CD4-positive, alpha-beta memory T cell (primary cell): ENCODE measurements at regions not wholly inside any gene's neighbourhood (a gene's known extent, or its start where the extent isn't known, plus 50 kb on each side); places are given as distances from the start of the nearest gene placed in this dataset.
A peak's percentile ranks its signal among the peaks of the same experiment; 100 is the strongest.
"Not testable (repeated sequence)": the region's sequence is repeated elsewhere in the genome, so short reads cannot be mapped to it uniquely, and the experiment has no call there.

ENCODE experiments used
- CTCF ChIA-PET: fragments of 350-600 bp; sonication (Branson Sonifier 250); formaldehyde crosslinking; loops from one replicate; lab custom pipeline; 2021; ENCODE audit warnings: inconsistent platforms; ENCODE audit not compliant: partially characterized antibody; lab: Charles Lee
- POLR2A ChIA-PET: fragments of 350-600 bp; sonication (Branson Sonifier 250); formaldehyde crosslinking; loops from one replicate; lab custom pipeline; 2021; ENCODE audit not compliant: partially characterized antibody; lab: Charles Lee
- DNase-seq, 5 donors: peaks; one replicate each; pipeline versions ENCODE4 v3.0.0 to v3.0.0-alpha.2; 2020 to 2022; ENCODE audit warnings: mixed read lengths in 1 of 5
- H3K27ac ChIP-seq: one replicate; pipeline ENCODE4 v1.7.0; 2013; ENCODE audit warnings: low read depth, low read length
- H3K27me3 ChIP-seq: 2 replicates; pipeline ENCODE4 v1.7.0; 2013; ENCODE audit warnings: mild to moderate bottlenecking, low read length, moderate library complexity; ENCODE audit not compliant: insufficient read depth
- H3K36me3 ChIP-seq: 2 replicates; pipeline ENCODE4 v1.7.0; 2013; ENCODE audit warnings: mild to moderate bottlenecking, low read length, moderate library complexity; ENCODE audit not compliant: insufficient read depth
- H3K4me1 ChIP-seq: 2 replicates; pipeline ENCODE4 v1.7.0; 2013; ENCODE audit warnings: mild to moderate bottlenecking, low read length, moderate library complexity; ENCODE audit not compliant: insufficient read depth
- H3K4me3 ChIP-seq, 2 donors: one replicate each; pipeline ENCODE4 v1.7.0; 2013; ENCODE audit warnings: low read length in 2 of 2, mild to moderate bottlenecking in 1 of 2
- H3K9me3 ChIP-seq, 2 donors: one replicate each; pipeline ENCODE4 v1.7.0; 2013; ENCODE audit warnings: low read length in 2 of 2, control low read depth in 1 of 2; ENCODE audit not compliant: control insufficient read depth in 1 of 2
- H3K27ac Mint-ChIP-seq, 7 donors: one replicate each; pipeline ENCODE4 v1.8.0; 2020 to 2021; ENCODE audit warnings: mixed read lengths in 7 of 7, mild to moderate bottlenecking in 6 of 7, inconsistent platforms in 3 of 7, moderate library complexity in 3 of 7
- H3K27me3 Mint-ChIP-seq, 2 donors: one replicate each; pipeline ENCODE4 v1.8.0; 2020 to 2021; ENCODE audit warnings: mixed read lengths in 2 of 2
- H3K36me3 Mint-ChIP-seq, 2 donors: one replicate each; pipeline ENCODE4 v1.8.0; 2020 to 2021; ENCODE audit warnings: mixed read lengths in 2 of 2, inconsistent platforms in 1 of 2, mild to moderate bottlenecking in 1 of 2
- H3K4me1 Mint-ChIP-seq, 4 donors: one replicate each; pipeline ENCODE4 v1.8.0; 2020 to 2021; ENCODE audit warnings: mixed read lengths in 4 of 4, mild to moderate bottlenecking in 1 of 4
- H3K4me3 Mint-ChIP-seq, 8 donors: one replicate each; pipeline ENCODE4 v1.8.0; 2020 to 2021; ENCODE audit warnings: mixed read lengths in 8 of 8, mild to moderate bottlenecking in 7 of 8, moderate library complexity in 6 of 8, inconsistent platforms in 3 of 8
- H3K9me3 Mint-ChIP-seq, 8 donors: one replicate each; pipeline ENCODE4 v1.8.0; 2020 to 2021; ENCODE audit warnings: mixed read lengths in 8 of 8, mild to moderate bottlenecking in 5 of 8, inconsistent platforms in 3 of 8, moderate library complexity in 1 of 8
- intact Hi-C: fragments of 100-400 bp; cut with micrococcal nuclease; formaldehyde crosslinking; loops from one replicate; pipeline ENCODE4 v1.15.1; 2023

DNA sequence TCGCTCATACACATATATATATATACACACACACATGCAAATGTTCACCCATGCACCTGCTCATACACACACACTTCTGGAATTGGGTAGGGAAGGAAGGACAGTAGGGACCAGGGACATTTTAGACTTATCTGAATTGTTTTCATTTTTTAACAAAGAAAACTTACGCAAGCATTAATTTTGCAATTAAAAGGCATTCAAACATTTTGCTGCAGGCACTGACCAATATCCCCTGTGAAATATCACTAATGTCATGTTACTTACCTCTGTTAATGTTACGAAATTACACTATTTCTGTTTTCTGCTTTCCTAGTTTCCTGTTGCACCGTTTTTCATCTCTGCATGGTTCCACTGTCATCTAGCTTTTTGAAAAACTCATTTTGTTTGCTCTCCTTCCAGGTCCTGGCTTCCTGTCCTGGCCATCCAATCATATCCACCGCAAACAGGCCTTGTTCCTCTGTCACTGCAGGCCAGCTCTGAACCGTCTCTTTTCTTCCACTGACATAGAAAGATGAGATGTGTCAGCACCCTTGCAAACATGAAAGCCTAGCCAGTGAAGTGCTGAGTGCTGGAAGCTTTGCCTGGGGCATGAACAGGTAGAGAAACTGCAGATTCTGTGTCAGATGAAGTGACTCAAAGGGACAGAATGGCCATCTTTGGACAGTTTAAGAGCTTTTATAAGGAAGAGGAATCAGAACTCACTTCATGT is 114.5 kb downstream of the SEPTIN7 start:
- H3K27me3 ChIP-seq, H3K27me3 Mint-ChIP-seq, H3K4me3 ChIP-seq, H3K4me1 Mint-ChIP-seq, H3K9me3 ChIP-seq, POLR2A ChIA-PET, H3K4me1 ChIP-seq, H3K4me3 Mint-ChIP-seq, DNase-seq, H3K9me3 Mint-ChIP-seq, H3K27ac ChIP-seq, H3K36me3 ChIP-seq: not testable (repeated sequence)
- intact Hi-C loops = loop anchor here (10.0 kb wide), 1 partner anchor 239 kb away; the partner anchor contains the start of gene EEPD1
- peaks cover 13 to 26% of the 10 kb centered on the region in 2 donors for H3K36me3 Mint-ChIP-seq
- CTCF ChIA-PET = interaction anchor here (1.0 to 2.4 kb wide), 8 partner anchors 8 to 403 kb away, joined by 3 to 7 read pairs (median 4); no protein-coding TSS in a partner anchor
- peak overlapping the region in 1 of 7 donors; percentile 83 for H3K27ac Mint-ChIP-seq

DNA sequence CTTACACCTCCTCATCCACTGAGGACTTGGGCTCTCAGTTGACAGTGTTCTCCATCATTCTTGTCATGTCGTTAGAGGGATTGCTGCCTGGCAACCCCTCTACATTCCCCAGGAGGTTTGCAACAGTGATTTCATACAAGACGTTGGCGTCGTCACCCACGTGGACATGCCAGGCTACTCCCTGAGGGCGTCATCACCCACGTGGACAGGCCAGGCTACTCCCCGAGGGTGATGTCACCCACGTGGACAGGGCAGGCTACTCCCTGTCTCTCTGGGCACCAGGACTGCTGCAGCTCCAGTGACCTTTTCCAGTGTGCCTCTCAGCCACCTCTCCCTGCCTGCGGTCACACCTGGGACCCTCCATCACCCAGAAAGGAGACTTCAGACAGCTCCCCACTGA is 117.4 kb downstream of the SEPTIN7 start:
- H3K27me3 ChIP-seq, H3K36me3 ChIP-seq, H3K4me3 Mint-ChIP-seq, H3K9me3 ChIP-seq, H3K4me1 ChIP-seq, POLR2A ChIA-PET, H3K4me3 ChIP-seq, H3K27me3 Mint-ChIP-seq, H3K27ac ChIP-seq, CTCF ChIA-PET, DNase-seq, H3K4me1 Mint-ChIP-seq, H3K9me3 Mint-ChIP-seq: not testable (repeated sequence)
- intact Hi-C loops = loop anchor here (10.0 kb wide), 1 partner anchor 237 kb away; the partner anchor contains the start of gene EEPD1
- peaks cover 8 to 10% of the 10 kb centered on the region in 2 donors for H3K36me3 Mint-ChIP-seq
- peak overlapping the region in 1 of 7 donors; percentile 73 for H3K27ac Mint-ChIP-seq

DNA sequence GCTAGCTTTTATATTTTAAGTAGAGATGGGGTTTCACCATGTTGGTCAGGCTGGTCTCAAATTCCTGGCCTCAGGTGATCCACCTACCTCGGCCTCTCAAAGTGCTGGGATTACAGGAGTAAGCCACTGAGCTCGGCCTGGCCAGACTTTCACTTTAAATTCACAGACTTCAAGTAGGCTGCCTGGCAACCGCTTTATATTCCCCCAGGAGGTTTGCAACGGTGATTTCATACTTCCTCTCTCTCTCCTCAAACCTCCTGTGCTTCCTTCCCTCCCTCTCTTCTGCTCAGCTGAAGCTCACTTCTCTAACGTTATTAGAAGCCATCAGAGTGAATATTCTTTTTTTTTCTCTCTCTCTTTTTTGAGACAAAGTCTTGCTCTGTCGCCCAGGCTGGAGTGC is 118.8 kb downstream of the SEPTIN7 start:
- H3K27me3 Mint-ChIP-seq, H3K4me1 ChIP-seq, H3K36me3 Mint-ChIP-seq, POLR2A ChIA-PET, H3K27ac ChIP-seq, H3K4me3 ChIP-seq, CTCF ChIA-PET, H3K27me3 ChIP-seq, H3K4me3 Mint-ChIP-seq, H3K4me1 Mint-ChIP-seq, H3K9me3 Mint-ChIP-seq, H3K27ac Mint-ChIP-seq, H3K36me3 ChIP-seq, DNase-seq, H3K9me3 ChIP-seq: not testable (repeated sequence)
- intact Hi-C loops = loop anchor here (10.0 kb wide), 1 partner anchor 235 kb away; the partner anchor contains the start of gene EEPD1

DNA sequence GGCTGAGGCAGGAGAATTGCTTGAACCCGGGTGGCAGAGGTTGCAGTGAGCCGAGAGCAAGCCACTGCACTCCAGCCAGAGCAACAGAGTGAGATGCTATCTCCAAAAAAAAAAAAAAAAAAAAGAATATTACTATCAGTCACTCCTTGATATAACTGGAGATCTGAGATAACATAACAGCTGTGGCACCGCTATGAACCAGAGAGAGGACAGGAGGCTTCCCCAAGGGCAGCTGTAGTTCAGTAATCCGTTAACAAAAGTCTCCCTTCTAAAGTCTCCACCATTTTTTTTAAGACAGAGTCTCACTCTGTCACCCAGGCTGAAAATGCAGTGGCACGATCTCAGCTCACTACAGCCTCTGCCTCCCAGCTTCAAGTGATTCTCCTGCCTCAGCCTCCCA is 120.5 kb downstream of the SEPTIN7 start:
- CTCF ChIA-PET = interaction anchor here (0.7 kb wide), 1 partner anchor 214 kb away, joined by 3 read pairs; no protein-coding TSS in a partner anchor
- not testable (repeated sequence) for H3K36me3 Mint-ChIP-seq

DNA sequence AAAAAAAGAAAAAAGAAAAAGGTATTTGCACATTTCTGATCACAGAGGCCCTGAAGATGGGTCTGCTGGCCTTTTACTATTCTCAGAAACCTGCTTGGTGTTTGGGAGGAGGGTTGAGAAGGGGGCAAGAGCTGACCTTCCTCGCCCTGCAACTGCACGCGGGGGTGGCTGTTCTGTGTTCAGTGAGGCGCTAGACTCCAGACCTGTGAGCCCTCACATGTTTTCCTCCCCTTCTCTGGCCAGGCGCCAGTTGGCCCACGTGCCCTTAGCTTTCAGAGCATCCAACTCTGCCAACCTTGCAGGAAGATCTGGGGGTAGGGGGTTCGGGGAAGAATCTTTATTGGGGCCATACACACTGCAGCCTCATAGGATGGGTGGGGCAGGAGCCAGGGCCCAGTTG is 123.8 kb downstream of the SEPTIN7 start:
- H3K4me1 ChIP-seq, H3K4me1 Mint-ChIP-seq, POLR2A ChIA-PET, H3K27ac Mint-ChIP-seq, H3K4me3 Mint-ChIP-seq, H3K36me3 Mint-ChIP-seq, H3K27me3 ChIP-seq, H3K36me3 ChIP-seq, intact Hi-C loops, H3K27me3 Mint-ChIP-seq, H3K9me3 Mint-ChIP-seq, H3K9me3 ChIP-seq, CTCF ChIA-PET, H3K4me3 ChIP-seq, H3K27ac ChIP-seq, DNase-seq: not testable (repeated sequence)

More for the DNA sequence above, 120.5 kb downstream of the SEPTIN7 start:
- H3K27ac Mint-ChIP-seq, POLR2A ChIA-PET, H3K4me3 ChIP-seq, H3K4me1 Mint-ChIP-seq, DNase-seq, H3K9me3 ChIP-seq, H3K36me3 ChIP-seq, intact Hi-C loops, H3K27me3 Mint-ChIP-seq, H3K4me3 Mint-ChIP-seq, H3K27me3 ChIP-seq, H3K9me3 Mint-ChIP-seq, H3K27ac ChIP-seq, H3K4me1 ChIP-seq: not testable (repeated sequence)

DNA sequence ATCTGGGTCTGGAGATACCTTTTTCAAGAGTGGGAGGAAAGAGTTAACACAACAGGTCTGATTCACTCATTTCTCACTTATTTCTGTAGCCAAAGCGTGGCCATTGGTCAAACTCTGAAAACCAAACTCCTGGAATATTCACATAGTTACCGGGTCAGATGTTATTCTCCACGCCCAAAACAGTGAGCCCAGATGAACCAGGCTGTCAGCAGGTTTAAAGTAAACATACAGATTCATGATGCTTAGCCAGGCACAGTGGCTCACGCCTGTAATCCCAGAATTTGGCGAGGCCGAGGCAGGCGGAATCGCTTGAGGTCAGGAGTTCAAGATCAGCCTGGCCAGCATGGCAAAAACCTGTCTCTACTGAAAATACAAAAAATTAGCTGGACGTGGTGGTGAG is 126.1 kb downstream of the SEPTIN7 start:
- H3K27me3 ChIP-seq, CTCF ChIA-PET, H3K36me3 Mint-ChIP-seq: not testable (repeated sequence)

DNA sequence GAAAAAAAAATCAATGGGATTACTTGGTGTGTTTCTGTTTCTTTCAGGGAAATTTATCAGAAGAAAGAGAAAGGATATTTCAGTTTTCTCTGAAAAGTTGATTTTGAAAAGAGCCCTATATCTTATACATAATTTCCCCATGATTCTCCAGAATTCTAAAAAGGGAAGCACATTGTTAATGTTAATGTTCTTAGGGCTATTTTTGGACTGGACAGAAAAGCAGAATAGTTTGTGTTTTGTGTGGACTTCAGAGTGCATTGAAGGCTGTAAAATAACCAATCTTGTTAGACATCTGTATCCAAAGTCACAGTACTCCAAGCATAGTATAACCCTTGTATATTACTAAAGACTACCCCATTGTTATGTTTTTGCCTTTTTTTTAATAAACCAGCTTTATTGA is 130.3 kb downstream of the SEPTIN7 start:
- H3K27me3 ChIP-seq, H3K4me1 Mint-ChIP-seq, DNase-seq, H3K36me3 Mint-ChIP-seq, CTCF ChIA-PET, H3K9me3 ChIP-seq, H3K9me3 Mint-ChIP-seq, H3K27ac Mint-ChIP-seq, H3K27me3 Mint-ChIP-seq, POLR2A ChIA-PET, H3K4me3 ChIP-seq, intact Hi-C loops, H3K4me1 ChIP-seq, H3K36me3 ChIP-seq, H3K4me3 Mint-ChIP-seq, H3K27ac ChIP-seq: not testable (repeated sequence)

More for the DNA sequence above, 126.1 kb downstream of the SEPTIN7 start:
- H3K27ac Mint-ChIP-seq, H3K9me3 ChIP-seq, H3K9me3 Mint-ChIP-seq, H3K4me3 ChIP-seq, H3K27me3 Mint-ChIP-seq, POLR2A ChIA-PET, H3K4me1 Mint-ChIP-seq, H3K36me3 ChIP-seq, H3K27ac ChIP-seq, H3K4me3 Mint-ChIP-seq, DNase-seq, H3K4me1 ChIP-seq, intact Hi-C loops: not testable (repeated sequence)
